Bronchial epithelial cell (primary cell): ENCODE measurements at regions not wholly inside any gene's neighbourhood (a gene's known extent, or its start where the extent isn't known, plus 50 kb on each side); places are given as distances from the start of the nearest gene placed in this dataset.

Experiments
- DNase-seq: peaks from one replicate; pipeline ENCODE4 v3.0.0-alpha.2; 2010; ENCODE audit warnings: low read depth
- FAIRE-seq: peaks from 2 replicates; lab custom pipeline; 2011; peaks lifted over from hg19 to GRCh38; lab: Jason Lieb, UNC
- H3K27me3 ChIP-seq: 2 replicates; pipeline ENCODE4 v1.5.1; 2011; ENCODE audit warnings: low read length; ENCODE audit not compliant: control insufficient read depth, insufficient read depth
- H3K36me3 ChIP-seq: 2 replicates; pipeline ENCODE4 v1.5.1; 2011; ENCODE audit warnings: low read length; ENCODE audit not compliant: control insufficient read depth, insufficient read depth
- H3K4me3 ChIP-seq: 2 replicates; pipeline ENCODE4 v1.5.1; 2011; ENCODE audit warnings: mild to moderate bottlenecking, low read depth, low read length, control low read depth
- CTCF ChIP-seq: IDR thresholded peaks from 2 replicates; pipeline ENCODE4 v1.5.1; 2011; ENCODE audit warnings: mild to moderate bottlenecking, moderate library complexity, low read length, control low read depth, inconsistent platforms; ENCODE audit not compliant: insufficient read depth, severe bottlenecking

DNA sequence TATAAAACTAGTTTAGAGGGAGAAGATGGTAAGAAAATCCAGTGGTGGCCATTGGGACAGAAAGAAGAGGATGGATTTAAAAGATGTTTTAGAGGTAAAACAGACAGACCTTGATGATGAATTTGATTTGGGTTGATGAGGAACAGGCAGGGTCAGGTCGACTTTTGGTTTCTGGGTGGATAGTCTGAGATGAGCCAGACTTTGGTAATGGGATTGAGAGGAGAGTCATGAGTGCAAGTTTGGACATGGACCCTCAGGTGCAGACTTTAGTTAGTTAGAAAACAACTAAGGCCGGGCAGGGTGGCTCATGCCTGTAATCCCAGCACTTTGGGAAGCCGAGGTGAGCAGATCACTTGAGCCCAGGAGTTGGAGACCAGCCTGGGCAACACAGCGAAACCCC lies 257.9 kb downstream of the MAFB start:
- peak; percentile 48 for DNase-seq

GRCh38 chr20:40427026-40427425 lies 262.0 kb downstream of the MAFB start:
- Histone ChIP-seq H3K36me3 (no peaks in the 10 kb centered on the region), H3K27me3 (no peaks in the 10 kb centered on the region), H3K4me3 (no peak overlapping the region)
- DNase-seq (no peak), FAIRE-seq (no peak)
- no peak for TF ChIP-seq CTCF

More for the DNA sequence above, 257.9 kb downstream of the MAFB start:
- Histone ChIP-seq H3K4me3 (no peak overlapping the region), H3K27me3 (no peaks in the 10 kb centered on the region), H3K36me3 (no peaks in the 10 kb centered on the region)
- TF ChIP-seq CTCF: no peak
- FAIRE-seq: no peak

DNA sequence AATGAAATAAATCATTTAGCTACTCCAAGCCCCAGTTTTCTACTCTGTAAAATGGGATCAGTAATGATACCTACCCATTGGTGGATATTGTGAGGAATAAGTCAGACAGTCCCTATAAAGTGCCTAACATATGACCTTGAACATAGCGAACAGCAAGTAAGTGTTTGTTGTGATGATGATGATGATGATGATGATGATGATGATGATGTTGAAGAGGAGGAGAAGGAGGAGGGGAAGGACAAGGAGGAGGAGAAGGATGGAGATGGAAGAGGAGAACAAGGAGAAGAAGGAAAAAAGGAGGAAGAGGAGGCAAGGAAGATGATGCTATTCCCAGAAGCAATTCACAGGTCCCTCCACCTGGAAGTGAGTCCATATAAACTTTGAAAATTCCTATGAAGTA lies 264.3 kb downstream of the MAFB start:
- Histone ChIP-seq H3K36me3 (no peaks in the 10 kb centered on the region), H3K4me3 (no peak overlapping the region), H3K27me3 (no peaks in the 10 kb centered on the region)
- no peak for TF ChIP-seq CTCF
- FAIRE-seq: no peak
- DNase-seq: no peak

- TF ChIP-seq CTCF: no peak
- Histone ChIP-seq H3K27me3 (no peaks in the 10 kb centered on the region), H3K36me3 (no peaks in the 10 kb centered on the region), H3K4me3 (no peak overlapping the region)
- peak; percentile 32 for DNase-seq
- no peak for FAIRE-seq
Observed at GRCh38 chr20:40422656-40423055, 266.4 kb downstream of the MAFB start.

DNA sequence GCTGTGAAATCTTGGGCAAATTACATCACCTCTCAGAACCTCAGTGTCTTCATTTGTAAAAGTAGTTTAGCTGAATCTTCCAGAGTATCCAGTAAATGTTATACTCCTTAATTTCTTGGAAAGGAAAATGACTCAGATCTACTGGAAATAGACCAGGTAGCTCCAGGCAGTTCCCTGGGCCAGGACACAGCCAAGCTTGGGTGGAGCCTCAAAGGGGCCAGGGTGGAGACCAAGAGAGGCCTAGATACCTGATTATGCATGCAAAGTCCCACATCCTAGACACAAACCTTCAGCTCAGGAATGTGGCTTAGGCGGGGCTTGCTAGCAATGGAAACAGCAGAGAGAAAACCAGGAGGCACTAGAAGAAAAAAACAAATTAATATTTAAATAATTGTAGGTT lies 272.8 kb downstream of the MAFB start:
- no peaks in the 10 kb centered on the region for H3K27me3 ChIP-seq
- H3K36me3 ChIP-seq: no peaks in the 10 kb centered on the region
- TF ChIP-seq CTCF: no peak
- H3K4me3 ChIP-seq: no peak overlapping the region
- no peak for FAIRE-seq
- DNase-seq: peak; percentile 93

DNA sequence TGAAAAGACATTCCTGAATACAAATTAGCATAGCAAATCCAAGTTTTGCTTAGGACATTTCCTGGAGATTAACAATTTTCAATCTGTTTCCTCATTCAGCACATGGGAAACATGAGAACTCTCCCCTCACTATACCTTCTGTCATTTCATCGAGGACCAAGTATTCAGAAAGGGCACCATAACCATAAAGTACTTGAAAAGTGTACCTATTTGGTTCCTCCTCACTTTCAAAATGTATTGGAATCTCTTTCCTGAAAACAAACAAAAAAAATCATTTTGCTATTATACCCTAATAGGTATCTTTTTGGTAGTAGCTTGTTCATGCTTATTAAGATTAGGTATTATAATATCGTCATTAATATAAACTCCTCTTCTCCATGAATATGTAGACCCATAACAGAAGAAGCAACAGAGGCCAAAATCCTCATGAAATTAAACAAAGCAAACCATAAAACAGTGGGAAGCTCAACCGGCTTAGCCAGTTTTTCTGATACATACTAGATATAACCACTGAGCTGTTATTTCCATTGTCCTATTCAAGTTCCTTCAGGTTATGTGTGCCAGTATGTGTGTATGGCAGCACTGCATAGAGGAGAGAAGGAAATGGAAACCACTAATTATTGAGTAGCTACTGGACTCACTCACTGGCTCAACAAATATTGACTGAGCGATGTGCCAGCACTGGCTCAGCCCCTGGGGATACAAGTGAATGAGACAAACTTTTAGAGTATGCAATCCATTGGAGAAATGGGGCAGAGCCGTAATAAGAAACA lies 274.0 kb downstream of the MAFB start:
- H3K4me3 ChIP-seq: no peak overlapping the region
- no peaks in the 10 kb centered on the region for H3K27me3 ChIP-seq
- TF ChIP-seq CTCF: no peak
- H3K36me3 ChIP-seq: no peaks in the 10 kb centered on the region
- DNase-seq (peak; percentile 92), FAIRE-seq (no peak)
